IMR-90 (cell line): ENCODE measurements at regions not wholly inside any gene's neighbourhood (a gene's known extent, or its start where the extent isn't known, plus 50 kb on each side); places are given as distances from the start of the nearest gene placed in this dataset.

Experiments
- ATAC-seq: fragments of 200-7000 bp; cut with Tn5 transposase; 2 replicates; pipeline ENCODE4 v1.9.1; 2020; ENCODE audit warnings: low read depth, mild to moderate bottlenecking, moderate library complexity
- BruUV-seq: library from RNA; stranded (reverse); fragments of 400-500 nt; replicated peaks from 2 replicates; lab custom pipeline; 2021; lab: Mats Ljungman, UMichigan
- CTCF ChIA-PET: fragments of 300-600 bp; formaldehyde crosslinking; extraction: SDS; loops from one replicate; lab custom pipeline; 2021; ENCODE audit warnings: antibody characterized with exemption; lab: Yijun Ruan, JAX
- POLR2A ChIA-PET: fragments of 300-600 bp; sonication (Branson Sonifier 250); formaldehyde crosslinking; loops from one replicate; lab custom pipeline; 2022; ENCODE audit warnings: antibody characterized with exemption; ENCODE audit not compliant: unreplicated experiment; lab: Charles Lee
- DNase-seq: peaks from one replicate; pipeline ENCODE4 v3.0.0; 2013
- H2AFZ ChIP-seq: replicated peaks from 2 replicates; pipeline ENCODE3; 2013; ENCODE audit warnings: low read length, mild to moderate bottlenecking; ENCODE audit not compliant: poor library complexity
- H2AK5ac ChIP-seq: 2 replicates; pipeline ENCODE4 v1.6.1; 2013; ENCODE audit warnings: low read depth, low read length, inconsistent platforms
- H2AK9ac ChIP-seq: replicated peaks from 2 replicates; pipeline ENCODE3; 2013; ENCODE audit warnings: mild to moderate bottlenecking, low read depth, low read length, moderate library complexity; ENCODE audit not compliant: poor library complexity
- H2BK120ac ChIP-seq: 2 replicates; pipeline ENCODE4 v1.6.1; 2013; ENCODE audit warnings: low read depth, low read length, inconsistent platforms
- H2BK15ac ChIP-seq: 3 replicates; pipeline ENCODE4 v1.6.1; 2013; ENCODE audit warnings: low read depth, low read length, inconsistent platforms
- H2BK20ac ChIP-seq: 2 replicates; pipeline ENCODE4 v1.6.1; 2013; ENCODE audit warnings: low read depth, mild to moderate bottlenecking, inconsistent platforms, low read length, moderate library complexity
- H2BK5ac ChIP-seq: 2 replicates; pipeline ENCODE4 v1.6.1; 2013; ENCODE audit warnings: mild to moderate bottlenecking, low read depth, low read length, inconsistent platforms; ENCODE audit not compliant: poor library complexity, severe bottlenecking
- H3K14ac ChIP-seq: replicated peaks from 2 replicates; pipeline ENCODE4 v1.6.1; 2013; ENCODE audit warnings: low read depth, low read length, inconsistent platforms
- H3K18ac ChIP-seq: 2 replicates; pipeline ENCODE4 v1.6.1; 2013; ENCODE audit warnings: low read depth, low read length, control low read depth
- H3K23ac ChIP-seq: 2 replicates; pipeline ENCODE4 v1.6.1; 2013; ENCODE audit warnings: low read depth, low read length, inconsistent platforms
- H3K27ac ChIP-seq: 2 replicates; pipeline ENCODE4 v1.5.1; 2013; ENCODE audit warnings: mild to moderate bottlenecking, control low read depth, low read length; ENCODE audit not compliant: insufficient read depth
- H3K27me3 ChIP-seq: 2 replicates; pipeline ENCODE4 v1.6.1; 2013; ENCODE audit warnings: low read length; ENCODE audit not compliant: control insufficient read depth, insufficient read depth
- H3K36me3 ChIP-seq: 2 replicates; pipeline ENCODE4 v1.6.1; 2013; ENCODE audit warnings: low read length, mixed read lengths; ENCODE audit not compliant: control insufficient read depth, insufficient read depth
- H3K4ac ChIP-seq: 2 replicates; pipeline ENCODE4 v1.6.1; 2013; ENCODE audit warnings: low read depth, low read length, inconsistent platforms
- H3K4me1 ChIP-seq: 2 replicates; pipeline ENCODE4 v1.6.1; 2013; ENCODE audit warnings: low read length, mixed read lengths; ENCODE audit not compliant: control insufficient read depth, insufficient read depth
- H3K4me2 ChIP-seq: 2 replicates; pipeline ENCODE4 v1.6.1; 2013; ENCODE audit warnings: low read depth, mild to moderate bottlenecking, control low read depth, low read length, moderate library complexity
- H3K4me3 ChIP-seq: 2 replicates; pipeline ENCODE4 v1.5.1; 2013; ENCODE audit warnings: low read depth, mild to moderate bottlenecking, control low read depth, low read length, moderate library complexity; ENCODE audit not compliant: insufficient read depth
- H3K56ac ChIP-seq: 2 replicates; pipeline ENCODE4 v1.6.1; 2013; ENCODE audit warnings: low read length, inconsistent platforms; ENCODE audit not compliant: insufficient read depth; ENCODE audit errors: extremely low read depth
- H3K79me1 ChIP-seq, 2 experiments: 2 replicates each; pipeline ENCODE4 v1.6.1; 2013; ENCODE audit warnings: low read length in 2 of 2, inconsistent platforms in 1 of 2, low read depth in 1 of 2
- H3K9ac ChIP-seq: 2 replicates; pipeline ENCODE4 v1.6.1; 2013; ENCODE audit warnings: low read depth, low read length, control low read depth
- H3K9me1 ChIP-seq: 2 replicates; pipeline ENCODE4 v1.6.1; 2013; ENCODE audit warnings: low read length, inconsistent platforms; ENCODE audit not compliant: insufficient read depth
- H3K9me3 ChIP-seq: 2 replicates; pipeline ENCODE4 v1.6.1; 2013; ENCODE audit warnings: low read length; ENCODE audit not compliant: control insufficient read depth, insufficient read depth
- H4K20me1 ChIP-seq: 2 replicates; pipeline ENCODE4 v1.6.1; 2013; ENCODE audit warnings: low read length, inconsistent platforms; ENCODE audit not compliant: insufficient read depth
- H4K5ac ChIP-seq: 2 replicates; pipeline ENCODE4 v1.6.1; 2013; ENCODE audit warnings: mild to moderate bottlenecking, low read depth, low read length, control low read depth
- H4K8ac ChIP-seq, 2 experiments: 2 replicates each; pipeline ENCODE4 v1.6.1; 2013; ENCODE audit warnings: low read depth in 2 of 2, low read length in 2 of 2, control low read depth in 1 of 2, inconsistent platforms in 1 of 2
- H4K91ac ChIP-seq: 2 replicates; pipeline ENCODE4 v1.6.1; 2013; ENCODE audit warnings: low read depth, low read length, inconsistent platforms; ENCODE audit not compliant: insufficient read depth
- BHLHE40 ChIP-seq: fragments of 150-350 bp; IDR thresholded peaks from 2 replicates; pipeline ENCODE4 v1.6.1; 2016; ENCODE audit warnings: mild to moderate bottlenecking, low read depth, low read length
- CEBPB ChIP-seq: IDR thresholded peaks from 2 replicates; pipeline ENCODE4 v1.6.1; 2012; ENCODE audit warnings: low read depth, low read length, improper control_type of control experiment
- ELK1 ChIP-seq: fragments of 150-350 bp; IDR thresholded peaks from 2 replicates; pipeline ENCODE4 v1.6.1; 2016; ENCODE audit warnings: low read depth, mild to moderate bottlenecking, low read length, moderate library complexity, borderline replicate concordance
- MAZ ChIP-seq: IDR thresholded peaks from 2 replicates; pipeline ENCODE4 v1.6.1; 2012; ENCODE audit warnings: low read depth, mild to moderate bottlenecking, low read length, improper control_type of control experiment, moderate library complexity, borderline replicate concordance
- POLR2A ChIP-seq: IDR thresholded peaks from 2 replicates; pipeline ENCODE4 v1.6.1; 2012; ENCODE audit warnings: mild to moderate bottlenecking, low read depth, low read length
- RCOR1 ChIP-seq: IDR thresholded peaks from 2 replicates; pipeline ENCODE4 v1.6.1; 2012; ENCODE audit warnings: mild to moderate bottlenecking, low read length, improper control_type of control experiment; ENCODE audit not compliant: insufficient replicate concordance
- RFX5 ChIP-seq: IDR thresholded peaks from 2 replicates; pipeline ENCODE4 v1.8.0; 2012; ENCODE audit warnings: low read depth, mild to moderate bottlenecking, low read length, moderate library complexity
- SMC3 ChIP-seq: fragments of 150-350 bp; IDR thresholded peaks from 2 replicates; pipeline ENCODE4 v1.6.1; 2016; ENCODE audit warnings: low read depth, mild to moderate bottlenecking, antibody characterized with exemption, low read length, moderate library complexity
- WGBS, 2 experiments: methylation state at CpG; one replicate each; pipeline versions ENCODE4 v1.1.5 to v1.1.7; 2013; ENCODE audit warnings: missing lambda C conversion rate in 2 of 2; ENCODE audit not compliant: insufficient read length in 1 of 2; ENCODE audit errors: extremely low coverage in 2 of 2; 5-methylcytosine and 5-hydroxymethylcytosine counted together
- dilution Hi-C: fragments of 300-500 bp; cut with HindIII; formaldehyde crosslinking; loops from one replicate; pipeline ENCODE4 v1.14.3; 2018; ENCODE audit warnings: low sequenced_read_pairs; ENCODE audit not compliant: unreplicated experiment
- in situ Hi-C: fragments of 300-500 bp; cut with MboI; formaldehyde crosslinking; loops from 3 replicates; pipeline ENCODE4 v1.14.3; 2019; ENCODE audit warnings: low sequenced_read_pairs, inconsistent platforms, mixed read lengths
- intact Hi-C: fragments of 100-400 bp; cut with micrococcal nuclease; formaldehyde crosslinking; loops from 2 replicates; pipeline ENCODE4 v1.10.0; 2022
- TF ChIP-seq, protein P1 (sequence below): conservative IDR thresholded peaks from 2 replicates; pipeline ENCODE4 v1.5.1; 2012; ENCODE audit warnings: mild to moderate bottlenecking, low read depth, low read length, improper control_type of control experiment

DNA sequence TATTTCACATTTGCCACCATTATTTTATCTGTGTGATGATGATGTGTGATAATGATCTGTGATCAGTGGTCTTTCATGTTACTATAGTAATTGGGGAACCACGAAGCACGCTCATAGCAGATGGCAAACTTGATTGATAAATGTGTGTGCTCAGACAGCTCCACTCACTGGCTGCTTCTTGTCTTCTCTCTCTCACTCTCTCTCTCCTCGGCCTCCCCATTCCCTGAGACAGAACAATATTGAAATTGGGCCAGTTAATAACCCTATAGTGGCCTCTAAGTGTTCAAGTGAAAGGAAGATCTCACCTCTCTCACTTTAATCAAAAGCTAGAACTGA, 60.7 kb upstream of the RAPGEF4 start:
- ChIA-PET CTCF (interaction anchor here (0.9 to 1.6 kb wide), 4 partner anchors 12 to 77 kb away, joined by 3 to 6 read pairs (median 4); no protein-coding TSS in a partner anchor), POLR2A (no interaction called here)
- intact Hi-C loops: loop anchor here (1.0 kb wide), 1 partner anchor 82 kb away; no protein-coding TSS in a partner anchor

More for the DNA sequence above, 60.7 kb upstream of the RAPGEF4 start:
- in situ Hi-C loops (no loop called here), dilution Hi-C loops (no loop called here)
- no peak overlapping the region for H2BK15ac ChIP-seq
- 0 out of 2 replicates have a peak, but pooled peaks cover 2% of the 10 kb centered on the region for H3K9me1 ChIP-seq
- no peak overlapping the region for H2AK5ac ChIP-seq
- no peak overlapping the region for H3K23ac ChIP-seq
- WGBS, 2 experiments: no CpG with 5 or more reads among the region's 3 CpGs
- H3K9me3 ChIP-seq: peaks cover 9% of the 10 kb centered on the region; the same call in 1 of the 2 replicates
- 0 out of 4 replicates have a peak overlapping the region, but pooled peaks of 1 of the 2 experiments have one; percentile 13 for H4K8ac ChIP-seq
- peaks cover 3% of the 10 kb centered on the region; the same call in 1 of the 2 replicates for H3K4me1 ChIP-seq
- BruUV-seq: no TSS peak
- peak overlapping the region; percentile 61 for H2AFZ ChIP-seq
- no peak overlapping the region for H3K18ac ChIP-seq
- no peak overlapping the region for H3K56ac ChIP-seq
- ATAC-seq (no peak), DNase-seq (no peak)
- H3K36me3 ChIP-seq: no peaks in the 10 kb centered on the region
- H3K27ac ChIP-seq: no peak overlapping the region
- no peak overlapping the region for H4K5ac ChIP-seq
- no peak overlapping the region for H2BK5ac ChIP-seq
- 0 out of 2 replicates have a peak overlapping the region, but pooled peaks have one; percentile 29 for H3K14ac ChIP-seq
- TF ChIP-seq, protein P1, sequence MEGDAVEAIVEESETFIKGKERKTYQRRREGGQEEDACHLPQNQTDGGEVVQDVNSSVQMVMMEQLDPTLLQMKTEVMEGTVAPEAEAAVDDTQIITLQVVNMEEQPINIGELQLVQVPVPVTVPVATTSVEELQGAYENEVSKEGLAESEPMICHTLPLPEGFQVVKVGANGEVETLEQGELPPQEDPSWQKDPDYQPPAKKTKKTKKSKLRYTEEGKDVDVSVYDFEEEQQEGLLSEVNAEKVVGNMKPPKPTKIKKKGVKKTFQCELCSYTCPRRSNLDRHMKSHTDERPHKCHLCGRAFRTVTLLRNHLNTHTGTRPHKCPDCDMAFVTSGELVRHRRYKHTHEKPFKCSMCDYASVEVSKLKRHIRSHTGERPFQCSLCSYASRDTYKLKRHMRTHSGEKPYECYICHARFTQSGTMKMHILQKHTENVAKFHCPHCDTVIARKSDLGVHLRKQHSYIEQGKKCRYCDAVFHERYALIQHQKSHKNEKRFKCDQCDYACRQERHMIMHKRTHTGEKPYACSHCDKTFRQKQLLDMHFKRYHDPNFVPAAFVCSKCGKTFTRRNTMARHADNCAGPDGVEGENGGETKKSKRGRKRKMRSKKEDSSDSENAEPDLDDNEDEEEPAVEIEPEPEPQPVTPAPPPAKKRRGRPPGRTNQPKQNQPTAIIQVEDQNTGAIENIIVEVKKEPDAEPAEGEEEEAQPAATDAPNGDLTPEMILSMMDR: no peak
- TF ChIP-seq CEBPB (no peak), ELK1 (no peak), RFX5 (no peak), POLR2A (no peak), MAZ (no peak), RCOR1 (no peak), SMC3 (no peak), BHLHE40 (no peak)
- H2BK20ac ChIP-seq: peak overlapping the region; percentile 59; the same call in 1 of the 2 replicates
- H2BK120ac ChIP-seq: peak overlapping the region; percentile 55; the same call in 1 of the 2 replicates
- H3K9ac ChIP-seq: no peak overlapping the region
- no peak overlapping the region for H2AK9ac ChIP-seq
- peaks cover 0 to 2% of the 10 kb centered on the region in 2 experiments; a peak in 1 of 4 replicates for H3K79me1 ChIP-seq
- no peaks in the 10 kb centered on the region for H3K27me3 ChIP-seq
- no peak overlapping the region for H3K4me2 ChIP-seq
- H3K4ac ChIP-seq: no peak overlapping the region
- H3K4me3 ChIP-seq: no peak overlapping the region
- no peaks in the 10 kb centered on the region for H4K20me1 ChIP-seq
- no peak overlapping the region for H4K91ac ChIP-seq
